ENCODE measurements at regions not wholly inside any gene's neighbourhood (a gene's known extent, or its start where the extent isn't known, plus 50 kb on each side); places are given as distances from the start of the nearest gene placed in this dataset.

- H3K79me2 ChIP-seq (ENCODE audit: control insufficient read depth, insufficient read depth, low read length) = no peaks in the 10 kb centered on the region
- no peaks in the 10 kb centered on the region for H3K36me3 ChIP-seq (ENCODE audit: control insufficient read depth, insufficient read depth, low read length)
- no peaks in the 10 kb centered on the region for H4K20me1 ChIP-seq (ENCODE audit: control insufficient read depth, extremely low read depth, insufficient read depth, low read length)
- no peak overlapping the region for H3K27ac ChIP-seq (ENCODE audit: insufficient read depth, low read length)
- TF ChIP-seq EZH2 (IDR thresholded peaks at IDR 0.05; ENCODE audit: low read length, missing control alignments) (no peak), CTCF (conservative IDR thresholded peaks at IDR 0.05 in 1 of 2, IDR thresholded peaks at IDR 0.05 in 1 of 2; ENCODE audit: low read depth in 1 of 2, low read length in 2 of 2) (no peak)
- no peak for DNase-seq (ENCODE audit: low read depth in 2 of 2)
- H2AFZ ChIP-seq (ENCODE audit: low read length) = no peak overlapping the region
- H3K9me3 ChIP-seq (ENCODE audit: control insufficient read depth, insufficient read depth, low read depth, low read length) = no peaks in the 10 kb centered on the region
- no peak overlapping the region for H3K4me3 ChIP-seq (replicated peaks in 1 of 4; ENCODE audit: control extremely low read depth in 1 of 4, insufficient read depth in 1 of 4, low read depth in 3 of 4, low read length in 4 of 4)
- H3K9ac ChIP-seq (ENCODE audit: insufficient read depth, low read length) = no peak overlapping the region
- H3K4me1 ChIP-seq (ENCODE audit: control insufficient read depth, extremely low read depth, insufficient read depth, low read length) = no peaks in the 10 kb centered on the region
- no peak overlapping the region for H3K4me2 ChIP-seq (ENCODE audit: extremely low read depth, insufficient read depth, low read length)
- H3K27me3 ChIP-seq (ENCODE audit: control insufficient read depth, insufficient read depth, low read length) = peaks cover 5% of the 10 kb centered on the region
Observed at GRCh38 chrX:110432091-110432905, 73.7 kb downstream of the RTL9 start.

DNA sequence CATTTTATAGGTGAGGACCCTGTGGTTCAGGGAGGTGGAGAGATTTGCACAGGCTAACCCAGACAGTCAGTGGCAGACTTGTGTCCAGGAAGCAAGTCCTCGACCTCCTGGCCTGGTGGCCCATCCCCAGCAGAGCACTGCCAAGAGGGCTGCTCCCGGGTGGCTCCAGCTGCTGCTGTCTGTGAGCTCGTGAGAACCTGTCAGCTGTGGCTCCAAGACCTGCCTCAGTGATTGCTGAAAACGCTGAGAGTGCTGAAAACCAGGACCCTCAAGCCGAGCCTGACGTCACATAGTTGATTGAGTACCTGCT is 74.2 kb downstream of the RTL9 start:
- no peaks in the 10 kb centered on the region for H3K4me1 ChIP-seq (ENCODE audit: control insufficient read depth, extremely low read depth, insufficient read depth, low read length)
- no peak overlapping the region for H3K27ac ChIP-seq (ENCODE audit: insufficient read depth, low read length)

GRCh38 chrX:110435196-110435595 is 76.5 kb downstream of the RTL9 start:
- Histone ChIP-seq H3K36me3 (ENCODE audit: control insufficient read depth, insufficient read depth, low read length) (no peaks in the 10 kb centered on the region), H4K20me1 (ENCODE audit: control insufficient read depth, extremely low read depth, insufficient read depth, low read length) (no peaks in the 10 kb centered on the region), H3K27ac (ENCODE audit: insufficient read depth, low read length) (no peak overlapping the region), H3K4me1 (ENCODE audit: control insufficient read depth, extremely low read depth, insufficient read depth, low read length) (no peaks in the 10 kb centered on the region), H3K27me3 (ENCODE audit: control insufficient read depth, insufficient read depth, low read length) (peaks cover 5% of the 10 kb centered on the region), H3K9ac (ENCODE audit: insufficient read depth, low read length) (no peak overlapping the region), H3K9me3 (ENCODE audit: control insufficient read depth, insufficient read depth, low read depth, low read length) (no peaks in the 10 kb centered on the region), H3K4me2 (ENCODE audit: extremely low read depth, insufficient read depth, low read length) (no peak overlapping the region), H3K4me3 (replicated peaks in 1 of 4; ENCODE audit: control extremely low read depth in 1 of 4, insufficient read depth in 1 of 4, low read depth in 3 of 4, low read length in 4 of 4) (no peak overlapping the region), H3K79me2 (ENCODE audit: control insufficient read depth, insufficient read depth, low read length) (no peaks in the 10 kb centered on the region), H2AFZ (ENCODE audit: low read length) (no peak overlapping the region)
- DNase-seq (ENCODE audit: low read depth in 2 of 2) = no peak
- TF ChIP-seq CTCF (conservative IDR thresholded peaks at IDR 0.05 in 1 of 2, IDR thresholded peaks at IDR 0.05 in 1 of 2; ENCODE audit: low read depth in 1 of 2, low read length in 2 of 2) = no peak
- TF ChIP-seq EZH2 (IDR thresholded peaks at IDR 0.05; ENCODE audit: low read length, missing control alignments) = no peak

More for the DNA sequence above, 74.2 kb downstream of the RTL9 start:
- no peaks in the 10 kb centered on the region for H4K20me1 ChIP-seq (ENCODE audit: control insufficient read depth, extremely low read depth, insufficient read depth, low read length)
- peaks cover 5% of the 10 kb centered on the region for H3K27me3 ChIP-seq (ENCODE audit: control insufficient read depth, insufficient read depth, low read length)
- no peaks in the 10 kb centered on the region for H3K36me3 ChIP-seq (ENCODE audit: control insufficient read depth, insufficient read depth, low read length)
- TF ChIP-seq EZH2 (IDR thresholded peaks at IDR 0.05; ENCODE audit: low read length, missing control alignments) = no peak
- no peak for TF ChIP-seq CTCF (conservative IDR thresholded peaks at IDR 0.05 in 1 of 2, IDR thresholded peaks at IDR 0.05 in 1 of 2; ENCODE audit: low read depth in 1 of 2, low read length in 2 of 2)
- H3K9ac ChIP-seq (ENCODE audit: insufficient read depth, low read length) = no peak overlapping the region
- H3K9me3 ChIP-seq (ENCODE audit: control insufficient read depth, insufficient read depth, low read depth, low read length) = no peaks in the 10 kb centered on the region
- no peak overlapping the region for H3K4me2 ChIP-seq (ENCODE audit: extremely low read depth, insufficient read depth, low read length)
- H2AFZ ChIP-seq (ENCODE audit: low read length) = no peak overlapping the region
- no peak for DNase-seq (ENCODE audit: low read depth in 2 of 2)
- no peak overlapping the region for H3K4me3 ChIP-seq (replicated peaks in 1 of 4; ENCODE audit: control extremely low read depth in 1 of 4, insufficient read depth in 1 of 4, low read depth in 3 of 4, low read length in 4 of 4)
- no peaks in the 10 kb centered on the region for H3K79me2 ChIP-seq (ENCODE audit: control insufficient read depth, insufficient read depth, low read length)

Data from fibroblast of lung (primary cell).